ENCODE measurements at regions not wholly inside any gene's neighbourhood (a gene's known extent, or its start where the extent isn't known, plus 50 kb on each side); places are given as distances from the start of the nearest gene placed in this dataset.

GRCh38 chr5:110361471-110361870 is 365.0 kb downstream of the TMEM232 start:
- TF ChIP-seq POLR2A (IDR thresholded peaks at IDR 0.05) = no peak
- TF ChIP-seq CTCF (IDR thresholded peaks at IDR 0.05) = no peak
- no peak for TF ChIP-seq POLR2AphosphoS5 (IDR thresholded peaks at IDR 0.05)
- TF ChIP-seq EP300 (IDR thresholded peaks at IDR 0.05) = no peak
